ENCODE measurements at regions not wholly inside any gene's neighbourhood (a gene's known extent, or its start where the extent isn't known, plus 50 kb on each side); places are given as distances from the start of the nearest gene placed in this dataset.

- TF ChIP-seq CTCF (IDR thresholded peaks at IDR 0.05; ENCODE audit: borderline replicate concordance, control extremely low read depth, extremely low read depth, insufficient read depth, missing control alignments): no peak
- no peak for DNase-seq (ENCODE audit: low spot score)
Measured at GRCh38 chr4:128521648-128522111, 234.1 kb upstream of the PGRMC2 start.

GRCh38 chr4:128521156-128521555 is 233.5 kb upstream of the PGRMC2 start:
- DNase-seq (ENCODE audit: low spot score): no peak
- TF ChIP-seq CTCF (IDR thresholded peaks at IDR 0.05; ENCODE audit: borderline replicate concordance, control extremely low read depth, extremely low read depth, insufficient read depth, missing control alignments): no peak
- in situ Hi-C loops (cut with MboI; ENCODE audit: low sequenced_read_pairs, unreplicated experiment): no loop called here

More at GRCh38 chr4:128521648-128522111, 234.1 kb upstream of the PGRMC2 start:
- in situ Hi-C loops (cut with MboI; ENCODE audit: low sequenced_read_pairs, unreplicated experiment): no loop called here

- TF ChIP-seq CTCF (IDR thresholded peaks at IDR 0.05; ENCODE audit: borderline replicate concordance, control extremely low read depth, extremely low read depth, insufficient read depth, missing control alignments): no peak
- no peak for DNase-seq (ENCODE audit: low spot score)
- in situ Hi-C loops (cut with MboI; ENCODE audit: low sequenced_read_pairs, unreplicated experiment): no loop called here
Measured at GRCh38 chr4:128519163-128519830, 231.7 kb upstream of the PGRMC2 start.

GRCh38 chr4:128517739-128518510 is 230.3 kb upstream of the PGRMC2 start:
- in situ Hi-C loops (cut with MboI; ENCODE audit: low sequenced_read_pairs, unreplicated experiment): no loop called here
- peak; percentile 66 for DNase-seq (ENCODE audit: low spot score)
- no peak for TF ChIP-seq CTCF (IDR thresholded peaks at IDR 0.05; ENCODE audit: borderline replicate concordance, control extremely low read depth, extremely low read depth, insufficient read depth, missing control alignments)

GRCh38 chr4:128517096-128517738 is 229.6 kb upstream of the PGRMC2 start:
- in situ Hi-C loops (cut with MboI; ENCODE audit: low sequenced_read_pairs, unreplicated experiment): no loop called here
- no peak for DNase-seq (ENCODE audit: low spot score)
- TF ChIP-seq CTCF (IDR thresholded peaks at IDR 0.05; ENCODE audit: borderline replicate concordance, control extremely low read depth, extremely low read depth, insufficient read depth, missing control alignments): no peak

- DNase-seq (ENCODE audit: low spot score): peak; percentile 39
- no peak for TF ChIP-seq CTCF (IDR thresholded peaks at IDR 0.05; ENCODE audit: borderline replicate concordance, control extremely low read depth, extremely low read depth, insufficient read depth, missing control alignments)
- in situ Hi-C loops (cut with MboI; ENCODE audit: low sequenced_read_pairs, unreplicated experiment): no loop called here
Measured at GRCh38 chr4:128516301-128516969, 228.8 kb upstream of the PGRMC2 start.
